GM19351 (cell line): ENCODE measurements at regions not wholly inside any gene's neighbourhood (a gene's known extent, or its start where the extent isn't known, plus 50 kb on each side); places are given as distances from the start of the nearest gene placed in this dataset.
"Not testable (repeated sequence)": the region's sequence is repeated elsewhere in the genome, so short reads cannot be mapped to it uniquely, and the experiment has no call there.

Source experiments
- ATAC-seq: cut with Tn5 transposase; IDR thresholded peaks from one replicate; pipeline ENCODE4 v1.9.1; 2021; ENCODE audit warnings: mild to moderate bottlenecking, moderate library complexity; ENCODE audit not compliant: unreplicated experiment

- ATAC-seq = not testable (repeated sequence)
These were observed 55.2 kb downstream of the GOLGA8B start for GRCh38 chr15:34528055-34528754.

- ATAC-seq = not testable (repeated sequence)
These were observed 55.8 kb downstream of the GOLGA8B start for GRCh38 chr15:34527641-34528040.

DNA sequence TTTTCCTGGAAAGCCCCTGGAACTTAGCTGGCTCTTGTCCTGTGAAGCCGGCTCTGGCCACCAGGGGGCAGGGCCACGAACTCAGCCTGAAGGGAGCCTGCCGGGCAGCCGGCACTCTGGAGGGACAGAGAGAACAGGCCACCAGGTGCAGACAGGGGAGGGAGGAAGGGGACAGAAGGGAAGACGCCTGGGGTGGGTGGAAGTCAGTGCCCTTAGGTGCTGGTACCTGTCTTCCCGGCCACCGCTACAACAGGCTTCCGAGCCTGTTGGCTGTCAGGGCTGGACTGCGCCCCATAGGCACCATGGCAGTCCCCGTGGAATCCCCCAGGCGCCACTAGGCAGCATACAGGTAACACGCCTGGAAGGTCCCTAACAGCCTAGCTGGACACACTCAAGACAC lies 59.6 kb downstream of the GOLGA8B start:
- not testable (repeated sequence) for ATAC-seq

DNA sequence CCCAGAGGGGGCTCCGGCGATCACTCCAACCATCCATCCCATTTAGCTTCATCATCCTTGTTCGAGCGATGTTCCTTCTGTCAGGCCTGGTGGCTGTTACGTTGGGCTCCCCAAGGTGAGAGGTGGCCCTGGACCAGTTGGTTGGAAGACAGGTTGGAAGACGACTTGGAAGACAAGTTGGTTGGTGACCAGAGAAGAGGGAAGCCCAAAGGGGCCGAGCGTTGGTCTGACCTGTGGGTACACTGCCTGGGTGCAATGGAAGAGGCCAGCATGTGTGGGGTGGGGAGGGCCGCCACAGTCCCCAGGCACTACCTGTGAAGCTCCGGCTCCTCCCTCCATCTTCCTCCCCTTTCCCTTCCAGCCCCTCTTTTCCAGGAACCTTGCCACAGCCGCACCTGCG lies 60.9 kb downstream of the GOLGA8B start:
- ATAC-seq = not testable (repeated sequence)

DNA sequence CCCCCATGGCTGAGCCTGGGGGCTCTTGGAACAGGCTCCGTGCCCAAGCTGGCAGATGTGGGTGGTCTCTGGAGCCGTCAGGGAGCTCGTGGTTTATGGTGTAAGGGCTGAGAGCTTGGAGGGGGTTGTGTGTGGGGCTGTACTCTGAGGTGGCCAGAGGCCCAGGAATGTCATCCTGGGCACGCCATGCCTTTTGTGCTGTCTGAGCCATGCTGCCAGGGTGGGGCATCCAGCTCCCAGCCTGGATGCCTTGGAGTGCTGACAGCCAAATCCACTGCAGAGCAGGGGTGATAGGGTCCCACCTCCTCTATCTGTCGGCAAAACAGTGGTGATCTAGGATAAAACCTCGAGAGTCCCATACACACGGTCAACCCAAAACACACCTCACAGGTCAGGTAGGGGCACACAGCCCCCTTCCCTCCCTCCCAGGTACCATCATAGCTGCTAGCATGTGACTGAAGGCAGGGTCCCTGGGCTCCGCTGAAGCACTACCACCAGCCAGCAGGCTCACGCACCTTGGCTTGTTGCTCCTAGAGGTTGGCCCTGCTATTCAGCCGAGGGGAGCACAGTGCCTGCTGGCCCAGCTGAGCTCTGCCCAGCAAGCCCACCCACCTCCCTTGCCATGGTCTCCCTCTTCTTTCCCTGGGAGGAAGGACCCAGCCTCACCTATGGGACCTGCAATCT lies 61.5 kb downstream of the GOLGA8B start:
- ATAC-seq = not testable (repeated sequence)

DNA sequence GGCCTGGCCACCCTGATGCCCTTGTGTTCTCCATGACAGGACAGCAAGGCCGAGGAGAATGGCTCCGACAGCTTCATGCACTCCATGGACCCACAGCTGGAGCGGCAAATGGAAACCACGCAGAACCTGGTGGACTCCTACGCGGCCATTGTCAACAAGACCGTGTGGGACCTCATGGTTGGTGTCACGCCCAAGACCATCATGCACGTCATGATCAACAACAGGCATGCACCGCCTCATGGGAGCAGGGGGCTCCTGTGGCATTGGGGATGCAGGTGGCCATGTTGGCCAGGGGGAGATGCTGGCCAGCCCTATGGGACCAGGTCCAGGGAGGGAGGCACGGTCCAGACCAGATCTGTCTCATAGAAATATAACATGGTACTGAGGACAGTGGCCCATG lies 62.9 kb downstream of the GOLGA8B start:
- ATAC-seq = no peak

DNA sequence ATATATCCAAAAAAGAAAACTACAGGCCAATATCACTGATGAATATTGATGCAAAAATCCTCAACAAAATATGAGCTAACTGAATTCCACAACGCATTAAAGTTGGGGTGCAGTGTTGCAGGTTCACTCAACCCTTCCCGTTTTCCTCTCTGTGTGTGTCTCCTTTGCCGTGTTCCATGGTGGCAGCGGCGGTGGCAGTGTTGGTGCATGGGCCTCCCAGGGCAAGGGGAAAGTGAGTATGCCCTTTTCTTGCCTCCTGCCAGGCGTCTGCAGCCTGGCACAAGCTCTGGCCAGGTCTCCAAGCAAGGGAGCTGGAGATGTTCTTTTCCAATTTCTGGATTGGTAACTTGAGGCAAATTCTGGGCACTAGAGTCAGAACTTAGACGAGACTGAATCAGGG lies 63.4 kb downstream of the GOLGA8B start:
- ATAC-seq = not testable (repeated sequence)

DNA sequence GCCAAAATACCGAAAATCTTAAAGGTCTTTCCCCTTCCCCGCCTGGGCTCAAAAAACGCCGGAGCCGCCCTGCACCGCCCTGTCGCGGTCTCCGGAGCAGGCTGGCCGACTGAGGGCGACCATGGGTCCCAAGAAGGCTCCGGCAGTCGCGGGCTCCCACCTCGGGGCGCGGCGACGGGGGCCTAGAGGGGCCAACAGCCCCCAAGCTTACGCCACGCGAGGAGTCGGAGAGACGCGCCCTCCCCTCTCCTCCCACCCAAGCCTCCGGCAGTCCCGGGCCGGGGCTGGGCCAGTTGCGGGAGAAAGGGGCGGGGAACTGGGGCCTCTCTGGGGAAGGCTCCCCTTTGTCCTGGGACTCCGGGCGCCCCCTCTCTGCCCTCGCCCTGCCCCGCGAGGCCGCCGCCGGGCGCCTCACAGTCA lies 69.2 kb downstream of the GOLGA8B start:
- ATAC-seq = peak; percentile 61

- ATAC-seq = no peak
These were observed 70.8 kb downstream of the GOLGA8B start for GRCh38 chr15:34512628-34513027.

GRCh38 chr15:34501131-34501530 lies 63.5 kb upstream of the GOLGA8A start:
- ATAC-seq = no peak

- no peak for ATAC-seq
These were observed 58.8 kb upstream of the GOLGA8A start for GRCh38 chr15:34496207-34496995.

- not testable (repeated sequence) for ATAC-seq
These were observed 58.1 kb upstream of the GOLGA8A start for GRCh38 chr15:34495707-34496106.

DNA sequence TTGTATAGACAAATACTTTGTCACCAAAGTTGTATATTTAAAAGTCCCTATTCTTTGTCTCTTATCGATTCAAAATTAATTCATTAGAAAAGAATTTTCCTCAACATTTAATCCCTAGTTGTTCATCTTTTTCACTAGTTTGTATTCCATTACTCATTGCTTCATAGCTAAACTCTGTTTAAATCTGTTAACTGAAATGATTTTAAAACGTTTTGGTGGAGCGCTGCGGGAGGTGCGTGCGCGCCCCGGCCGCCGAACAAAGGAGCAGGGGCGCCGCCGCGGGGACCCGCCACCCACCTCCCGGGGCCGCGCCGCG lies 56.4 kb upstream of the GOLGA8A start:
- no peak for ATAC-seq

DNA sequence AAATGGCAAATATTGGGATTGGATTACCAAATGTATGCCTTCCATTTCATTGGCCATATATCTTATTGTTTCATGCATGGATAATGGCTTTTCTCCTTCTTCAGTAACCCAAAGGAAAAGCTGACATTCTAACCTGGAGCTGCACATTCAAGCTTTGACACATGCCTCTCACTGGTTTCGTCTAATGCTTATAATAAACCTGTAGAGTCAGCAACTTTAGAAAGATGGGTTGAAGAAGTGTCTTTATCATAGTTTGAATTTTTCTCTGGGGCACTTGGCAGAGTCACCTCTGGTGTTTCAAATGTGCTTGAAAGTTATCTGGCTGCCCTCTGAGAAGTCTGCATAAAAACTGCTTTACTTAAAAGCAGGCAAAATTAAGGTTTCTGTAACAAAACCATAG lies 55.4 kb upstream of the GOLGA8A start:
- ATAC-seq = no peak

DNA sequence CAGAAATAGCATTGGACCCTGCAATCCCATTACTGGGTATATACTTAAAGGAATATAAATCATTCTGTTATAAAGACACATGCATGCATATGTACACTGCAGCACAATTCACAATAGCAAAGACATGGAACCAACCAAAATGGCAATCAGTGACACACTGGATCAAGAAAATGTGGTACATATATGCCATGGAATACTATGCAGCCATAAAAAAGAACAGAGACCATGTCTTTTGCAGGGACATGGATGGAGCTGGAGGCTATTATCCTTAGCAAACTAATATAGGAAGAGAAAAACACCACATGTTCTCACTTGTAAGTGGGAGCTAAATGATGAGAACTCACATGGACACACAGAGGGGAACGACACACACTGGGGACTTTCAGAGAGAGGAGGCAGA lies 53.9 kb upstream of the GOLGA8A start:
- ATAC-seq = not testable (repeated sequence)

DNA sequence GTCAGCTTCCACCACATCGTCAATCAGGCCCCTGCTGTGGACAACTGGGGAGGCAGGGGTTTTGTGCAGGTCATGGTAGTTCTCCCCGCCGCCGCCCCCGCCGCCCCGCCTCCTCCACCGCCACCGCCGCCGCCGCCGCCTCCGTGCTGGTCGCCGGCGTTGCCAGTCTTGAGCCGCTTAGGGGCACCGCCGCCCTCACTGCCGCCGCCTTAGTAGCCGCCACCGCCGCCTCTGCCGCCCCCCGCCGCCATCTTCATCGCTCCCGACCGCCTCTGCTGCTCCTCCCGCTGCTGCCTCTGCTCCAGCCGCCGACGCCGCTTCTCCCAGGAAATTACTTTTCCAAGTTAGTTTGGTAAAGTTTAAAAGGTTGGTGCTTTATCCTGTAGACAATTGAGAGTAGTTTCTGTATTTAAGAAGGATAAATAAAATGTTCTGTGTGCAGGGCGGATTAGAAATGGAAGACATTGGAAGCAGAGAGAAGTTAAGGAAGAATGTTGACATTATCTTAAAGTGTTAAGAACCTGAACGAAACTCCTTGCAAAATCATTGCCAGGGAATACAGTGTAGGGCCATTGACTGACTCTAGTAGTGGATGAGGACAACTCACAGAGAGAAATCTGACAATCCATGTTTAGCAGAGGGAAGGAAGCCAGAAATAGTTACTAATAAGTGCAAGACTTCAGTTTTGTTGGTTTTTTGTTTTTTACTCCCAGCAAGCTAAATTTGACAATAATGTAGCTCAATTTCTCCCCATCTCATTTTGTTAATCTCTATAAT lies 53.0 kb upstream of the GOLGA8A start:
- ATAC-seq = no peak

DNA sequence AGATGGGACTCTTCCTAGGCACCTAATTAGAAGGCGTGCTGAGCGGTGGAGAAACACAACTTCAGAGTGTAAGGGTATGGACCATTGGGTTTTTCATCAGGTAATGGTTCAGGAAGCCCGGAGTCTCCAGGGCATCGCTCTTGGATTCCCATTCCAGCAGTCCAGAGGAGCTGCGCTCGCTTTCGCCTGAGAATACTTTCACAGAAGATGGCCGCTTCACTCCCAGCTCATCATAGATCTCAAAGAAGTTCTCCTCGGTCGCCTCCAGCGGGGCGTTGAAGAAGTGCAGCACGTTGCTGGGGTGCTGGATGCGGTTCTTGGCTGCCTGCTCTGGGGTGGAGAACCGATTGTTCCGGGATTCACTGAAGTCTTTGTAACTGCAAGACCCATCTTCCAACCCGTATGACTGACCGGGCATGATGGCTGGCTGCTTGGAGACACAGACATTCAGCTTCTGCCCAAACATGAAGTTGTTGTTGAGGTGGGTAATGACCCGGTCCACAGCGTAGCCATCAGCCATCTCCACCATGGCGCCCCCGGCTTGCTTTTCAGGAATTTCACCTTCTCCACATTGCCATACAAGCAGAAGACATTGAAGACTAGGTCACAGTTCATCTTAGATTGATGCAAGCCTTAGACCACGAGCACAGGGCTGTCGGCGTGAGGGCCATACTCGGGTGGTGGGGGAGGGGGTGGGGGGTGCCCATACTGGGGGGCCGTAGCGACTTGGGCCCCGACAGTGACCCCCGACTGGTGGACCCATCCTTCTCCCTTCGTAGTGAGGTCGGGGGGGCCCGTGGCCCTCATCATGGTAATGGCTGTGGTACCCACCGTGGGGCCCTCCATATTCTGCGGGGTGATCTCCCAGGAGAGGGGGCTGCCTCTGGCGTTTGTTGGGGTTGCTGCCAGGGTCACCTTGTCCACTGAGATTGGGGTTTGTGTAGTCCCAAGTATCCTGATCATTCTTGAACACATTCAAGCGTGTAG lies 51.7 kb upstream of the GOLGA8A start:
- not testable (repeated sequence) for ATAC-seq
